GM12892 (cell line): ENCODE measurements at regions not wholly inside any gene's neighbourhood (a gene's known extent, or its start where the extent isn't known, plus 50 kb on each side); places are given as distances from the start of the nearest gene placed in this dataset.

ENCODE experiments used
- POLR2A ChIP-seq: IDR thresholded peaks from 2 replicates; pipeline ENCODE4 v1.6.1; 2011; ENCODE audit warnings: low read depth, low read length, control low read depth
- POLR2AphosphoS5 ChIP-seq: IDR thresholded peaks from 2 replicates; pipeline ENCODE4 v1.6.1; 2011; ENCODE audit warnings: low read depth, low read length, control low read depth
- TAF1 ChIP-seq: IDR thresholded peaks from 2 replicates; pipeline ENCODE4 v1.6.1; 2011; ENCODE audit warnings: low read depth, mild to moderate bottlenecking, control low read depth, low read length, borderline replicate concordance

- TF ChIP-seq POLR2AphosphoS5: no peak
- no peak for TF ChIP-seq TAF1
- TF ChIP-seq POLR2A: no peak
Observed at GRCh38 chr4:154908168-154908567, 127.1 kb downstream of the RBM46 start.
